ENCODE measurements at regions not wholly inside any gene's neighbourhood (a gene's known extent, or its start where the extent isn't known, plus 50 kb on each side); places are given as distances from the start of the nearest gene placed in this dataset.

DNA sequence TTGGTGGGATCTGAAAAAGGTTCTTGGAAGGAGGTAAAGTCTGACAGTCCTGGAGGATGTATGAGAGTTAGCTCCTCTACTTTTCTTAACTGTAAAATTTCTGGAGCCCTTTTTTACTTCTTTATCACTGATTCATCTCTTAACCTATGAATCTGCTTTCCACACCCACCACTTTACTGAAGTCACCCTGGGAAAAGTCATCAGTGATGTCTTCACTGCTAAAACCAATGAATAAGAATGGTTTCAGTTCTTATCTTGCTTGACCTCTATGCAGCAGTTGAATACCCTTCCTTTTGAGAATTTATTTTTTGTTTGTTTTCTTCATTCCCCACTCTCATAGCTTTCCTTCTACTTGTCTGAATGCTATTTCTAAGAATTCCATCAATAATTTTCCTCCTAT is 80.0 kb downstream of the AREG start:
- H3K27ac Mint-ChIP-seq = no peak overlapping the region
- H3K4me3 Mint-ChIP-seq = no peak overlapping the region
- H3K36me3 Mint-ChIP-seq = no peaks in the 10 kb centered on the region
- TF ChIP-seq, protein P1, sequence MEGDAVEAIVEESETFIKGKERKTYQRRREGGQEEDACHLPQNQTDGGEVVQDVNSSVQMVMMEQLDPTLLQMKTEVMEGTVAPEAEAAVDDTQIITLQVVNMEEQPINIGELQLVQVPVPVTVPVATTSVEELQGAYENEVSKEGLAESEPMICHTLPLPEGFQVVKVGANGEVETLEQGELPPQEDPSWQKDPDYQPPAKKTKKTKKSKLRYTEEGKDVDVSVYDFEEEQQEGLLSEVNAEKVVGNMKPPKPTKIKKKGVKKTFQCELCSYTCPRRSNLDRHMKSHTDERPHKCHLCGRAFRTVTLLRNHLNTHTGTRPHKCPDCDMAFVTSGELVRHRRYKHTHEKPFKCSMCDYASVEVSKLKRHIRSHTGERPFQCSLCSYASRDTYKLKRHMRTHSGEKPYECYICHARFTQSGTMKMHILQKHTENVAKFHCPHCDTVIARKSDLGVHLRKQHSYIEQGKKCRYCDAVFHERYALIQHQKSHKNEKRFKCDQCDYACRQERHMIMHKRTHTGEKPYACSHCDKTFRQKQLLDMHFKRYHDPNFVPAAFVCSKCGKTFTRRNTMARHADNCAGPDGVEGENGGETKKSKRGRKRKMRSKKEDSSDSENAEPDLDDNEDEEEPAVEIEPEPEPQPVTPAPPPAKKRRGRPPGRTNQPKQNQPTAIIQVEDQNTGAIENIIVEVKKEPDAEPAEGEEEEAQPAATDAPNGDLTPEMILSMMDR (IDR thresholded peaks at IDR 0.05; ENCODE audit: unreplicated experiment) = no peak
- no peak for DNase-seq (ENCODE audit: low spot score in 2 of 2, unreplicated experiment in 2 of 2)
- H3K9me3 Mint-ChIP-seq = no peaks in the 10 kb centered on the region
- H3K4me1 Mint-ChIP-seq = peaks cover 5% of the 10 kb centered on the region
- H3K27me3 Mint-ChIP-seq (ENCODE audit: low read depth) = no peaks in the 10 kb centered on the region

DNA sequence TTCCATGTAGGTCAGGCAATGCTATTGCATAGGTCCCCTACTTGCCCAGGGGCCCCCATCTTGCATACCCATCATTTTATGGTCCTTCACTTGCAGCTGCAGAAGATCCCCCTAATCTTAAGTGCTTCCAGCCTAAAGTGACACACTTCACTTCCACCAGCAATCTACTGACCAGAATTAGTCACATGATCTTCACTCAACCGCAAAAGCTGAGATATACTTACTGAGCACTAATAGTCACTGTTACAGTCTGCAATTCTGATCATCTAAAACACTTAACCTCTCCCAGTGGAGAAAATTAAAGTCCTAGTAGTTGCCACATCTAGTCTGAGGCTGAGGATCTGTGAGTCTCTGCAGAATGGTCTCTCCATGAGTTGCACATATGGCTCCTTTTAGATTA is 82.1 kb downstream of the AREG start:
- Mint-ChIP-seq H3K9me3 (no peaks in the 10 kb centered on the region), H3K27me3 (ENCODE audit: low read depth) (no peaks in the 10 kb centered on the region), H3K27ac (no peak overlapping the region), H3K36me3 (no peaks in the 10 kb centered on the region), H3K4me1 (peaks cover 10% of the 10 kb centered on the region), H3K4me3 (no peak overlapping the region)
- DNase-seq (ENCODE audit: low spot score in 2 of 2, unreplicated experiment in 2 of 2) = no peak
- TF ChIP-seq, protein P1 (IDR thresholded peaks at IDR 0.05; ENCODE audit: unreplicated experiment) = no peak

GRCh38 chr4:74528178-74528577 is 83.2 kb downstream of the AREG start:
- Mint-ChIP-seq H3K9me3 (no peaks in the 10 kb centered on the region), H3K4me1 (peaks cover 10% of the 10 kb centered on the region), H3K36me3 (no peaks in the 10 kb centered on the region), H3K4me3 (no peak overlapping the region), H3K27me3 (ENCODE audit: low read depth) (no peaks in the 10 kb centered on the region), H3K27ac (no peak overlapping the region)
- DNase-seq (ENCODE audit: low spot score in 2 of 2, unreplicated experiment in 2 of 2) = no peak
- TF ChIP-seq, protein P1 (IDR thresholded peaks at IDR 0.05; ENCODE audit: unreplicated experiment) = no peak

GRCh38 chr4:74529284-74530041 is 84.5 kb downstream of the AREG start:
- no peak overlapping the region for H3K27ac Mint-ChIP-seq

DNA sequence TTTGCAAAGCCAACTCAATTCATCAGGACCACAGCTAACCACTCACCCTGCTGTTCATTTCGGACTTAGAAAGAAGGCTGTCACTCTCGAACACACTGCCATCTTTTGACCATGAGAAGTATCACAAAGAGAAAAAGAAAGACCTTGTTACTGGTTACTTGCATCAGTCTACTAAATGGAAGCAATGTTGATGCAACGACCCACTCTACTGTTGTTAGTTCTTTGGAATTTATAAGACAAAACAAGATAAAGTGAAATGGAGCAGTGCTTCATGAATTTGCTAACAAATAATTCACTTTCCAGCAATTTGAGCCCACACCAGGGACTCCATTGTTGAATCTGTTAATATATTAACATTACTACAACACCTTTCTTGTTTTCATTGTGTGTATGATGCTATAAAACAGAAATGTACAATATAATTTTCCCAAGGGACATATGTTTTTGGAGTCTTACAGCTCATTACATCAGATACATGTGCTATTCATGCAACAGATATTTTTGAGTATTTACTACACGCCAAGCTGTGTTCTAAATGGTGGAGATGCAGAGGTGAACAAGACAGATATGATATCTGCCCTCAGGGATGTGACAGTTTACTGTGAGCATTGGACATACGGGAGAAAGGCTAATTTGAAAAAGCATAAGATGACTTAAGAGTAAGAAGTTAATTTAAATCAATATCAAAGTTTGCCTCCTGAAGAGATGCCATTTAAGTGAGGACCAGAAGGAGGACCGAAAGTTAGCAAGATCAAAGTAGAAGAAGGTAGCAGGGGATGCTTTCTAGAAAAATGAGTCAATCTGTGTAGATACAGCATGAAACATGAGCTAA is 87.2 kb downstream of the AREG start:
- no peak for DNase-seq (ENCODE audit: low spot score in 2 of 2, unreplicated experiment in 2 of 2)
- H3K4me3 Mint-ChIP-seq = no peak overlapping the region
- TF ChIP-seq, protein P1 (IDR thresholded peaks at IDR 0.05; ENCODE audit: unreplicated experiment) = no peak
- no peak overlapping the region for H3K27ac Mint-ChIP-seq
- no peaks in the 10 kb centered on the region for H3K9me3 Mint-ChIP-seq
- H3K27me3 Mint-ChIP-seq (ENCODE audit: low read depth) = no peaks in the 10 kb centered on the region
- no peaks in the 10 kb centered on the region for H3K36me3 Mint-ChIP-seq
- peaks cover 10% of the 10 kb centered on the region for H3K4me1 Mint-ChIP-seq

More at GRCh38 chr4:74529284-74530041, 84.5 kb downstream of the AREG start:
- Mint-ChIP-seq H3K27me3 (ENCODE audit: low read depth) (no peaks in the 10 kb centered on the region), H3K36me3 (no peaks in the 10 kb centered on the region), H3K9me3 (no peaks in the 10 kb centered on the region), H3K4me3 (no peak overlapping the region), H3K4me1 (peaks cover 10% of the 10 kb centered on the region)
- no peak for DNase-seq (ENCODE audit: low spot score in 2 of 2, unreplicated experiment in 2 of 2)
- TF ChIP-seq, protein P1 (IDR thresholded peaks at IDR 0.05; ENCODE audit: unreplicated experiment) = no peak
